Stimulated activated CD8-positive, alpha-beta memory T cell treated with anti-CD3 and anti-CD28 coated beads, Interleukin-4, amount 100 ng/mL, for 24 hours (primary cell): ENCODE measurements at regions not wholly inside any gene's neighbourhood (a gene's known extent, or its start where the extent isn't known, plus 50 kb on each side); places are given as distances from the start of the nearest gene placed in this dataset.

Experiments used
- DNase-seq: peaks from one replicate; pipeline ENCODE4 v3.0.0-alpha.2; 2020; ENCODE audit warnings: low read depth

DNA sequence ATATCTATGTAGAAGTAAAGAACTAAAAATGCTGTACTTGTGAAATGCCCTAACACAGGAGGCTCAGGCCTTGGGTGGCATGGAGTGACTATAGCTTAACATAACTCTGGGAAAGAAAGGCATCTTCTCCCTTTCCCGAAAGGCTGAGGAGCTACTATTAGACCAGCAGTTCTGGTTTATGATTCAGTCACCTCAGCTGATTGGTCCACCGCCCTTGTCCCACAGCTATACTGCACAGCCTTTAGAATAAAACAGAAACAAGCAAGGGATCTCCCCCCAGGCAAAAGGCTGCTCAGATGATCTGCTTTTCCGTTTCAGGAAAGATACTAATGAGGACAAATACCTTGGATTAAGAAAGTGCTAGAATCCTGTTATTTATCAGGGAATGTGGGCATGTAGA is 171.3 kb downstream of the SNCA start:
- DNase-seq: no peak

DNA sequence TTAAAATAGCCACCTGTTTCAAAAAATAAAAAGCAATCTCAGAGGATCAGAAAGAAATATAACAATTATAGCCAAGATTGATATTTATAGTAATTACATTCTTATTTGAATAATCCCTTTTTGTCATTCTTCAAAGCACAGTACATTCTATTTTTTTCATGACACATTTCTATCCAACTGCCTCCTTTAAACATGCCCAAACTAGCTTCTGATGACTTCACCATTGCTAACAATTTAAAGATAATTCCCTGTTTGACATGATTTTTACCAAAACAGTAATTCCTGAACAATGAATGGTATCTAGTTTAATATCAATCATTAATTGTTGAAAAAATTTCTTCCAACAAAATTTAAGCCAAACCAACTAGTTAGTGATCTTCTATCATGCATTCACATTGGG is 172.4 kb downstream of the SNCA start:
- no peak for DNase-seq

DNA sequence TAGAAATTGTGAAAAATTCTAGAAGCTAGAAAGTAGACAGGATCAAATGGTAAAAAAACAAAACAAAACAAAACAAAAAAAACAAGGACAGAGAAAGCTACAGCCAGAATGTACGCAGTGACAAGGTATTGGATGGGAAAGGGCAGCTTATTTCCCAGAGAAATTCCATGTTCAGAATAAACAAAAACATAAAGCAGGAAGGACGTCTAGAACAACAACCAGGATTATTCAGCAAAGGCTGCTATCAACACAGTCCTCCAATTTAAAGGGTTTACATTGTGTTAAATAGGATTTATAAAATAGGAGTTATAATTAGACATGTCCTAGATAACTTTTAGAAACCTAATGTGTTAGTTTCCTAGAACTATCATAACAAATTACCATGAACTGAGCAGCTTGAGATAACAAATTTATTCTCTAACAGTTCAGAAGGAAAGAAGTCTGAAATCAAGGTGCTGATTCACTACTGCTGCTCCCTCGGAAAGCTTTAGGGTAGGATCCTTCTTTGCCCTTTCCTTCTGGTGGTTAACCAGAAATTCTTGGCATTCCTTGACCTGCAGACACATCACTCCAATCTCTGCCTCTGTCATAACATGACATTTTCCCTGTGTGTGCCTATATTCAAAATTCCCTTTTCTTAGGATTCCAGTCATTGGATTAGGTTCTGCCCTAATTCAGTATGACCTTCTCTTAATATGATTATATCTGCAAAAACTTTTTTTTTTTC is 175.6 kb downstream of the SNCA start:
- DNase-seq: no peak

DNA sequence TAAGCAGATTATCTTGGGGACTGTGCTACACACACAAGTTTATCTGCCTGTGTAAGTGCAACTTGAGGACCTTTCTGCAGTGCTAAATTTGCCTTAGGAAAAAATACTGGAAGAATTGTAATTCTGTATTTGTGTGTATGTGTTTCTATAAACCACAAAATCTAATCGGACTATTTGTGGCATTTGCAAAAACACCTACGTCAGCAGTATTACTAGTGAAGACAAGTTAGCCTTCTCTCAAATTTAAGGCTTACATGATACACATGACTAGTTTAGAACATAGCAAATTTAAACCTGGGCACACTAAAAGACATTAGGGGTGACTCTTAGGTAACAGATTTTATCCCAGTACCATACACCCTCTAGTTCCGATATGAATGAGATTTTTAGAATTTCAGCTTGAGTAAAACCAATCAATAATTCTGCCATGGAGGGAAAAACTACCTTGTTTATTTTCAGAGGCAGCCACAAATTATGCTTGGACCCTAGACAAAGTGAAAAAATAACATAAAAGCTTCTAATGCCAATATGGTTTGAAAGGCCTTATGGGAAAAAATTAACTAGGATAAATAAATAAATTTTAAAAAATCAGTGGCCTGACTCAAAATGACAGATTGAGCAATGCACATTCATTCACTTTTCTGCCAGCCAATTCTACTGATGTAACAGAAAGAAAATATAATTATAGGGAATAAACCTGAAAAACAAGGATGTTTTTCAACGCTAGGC is 176.4 kb downstream of the SNCA start:
- DNase-seq: no peak

DNA sequence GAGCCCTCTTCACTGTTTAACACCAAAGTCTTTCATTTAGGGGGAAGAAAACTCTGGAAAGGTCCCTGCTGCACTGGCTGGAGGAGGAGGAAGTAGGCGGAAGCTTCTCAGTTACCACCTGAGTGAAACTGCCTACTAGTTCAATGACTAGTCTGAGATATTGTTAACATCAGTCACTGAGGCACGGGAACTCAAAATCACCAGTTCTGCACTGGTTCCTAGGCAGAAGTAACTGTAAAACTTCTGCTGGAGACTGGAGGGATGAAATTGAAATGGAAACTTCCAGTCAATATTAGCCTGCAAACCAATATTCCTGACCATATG is 178.3 kb downstream of the SNCA start:
- DNase-seq: no peak

DNA sequence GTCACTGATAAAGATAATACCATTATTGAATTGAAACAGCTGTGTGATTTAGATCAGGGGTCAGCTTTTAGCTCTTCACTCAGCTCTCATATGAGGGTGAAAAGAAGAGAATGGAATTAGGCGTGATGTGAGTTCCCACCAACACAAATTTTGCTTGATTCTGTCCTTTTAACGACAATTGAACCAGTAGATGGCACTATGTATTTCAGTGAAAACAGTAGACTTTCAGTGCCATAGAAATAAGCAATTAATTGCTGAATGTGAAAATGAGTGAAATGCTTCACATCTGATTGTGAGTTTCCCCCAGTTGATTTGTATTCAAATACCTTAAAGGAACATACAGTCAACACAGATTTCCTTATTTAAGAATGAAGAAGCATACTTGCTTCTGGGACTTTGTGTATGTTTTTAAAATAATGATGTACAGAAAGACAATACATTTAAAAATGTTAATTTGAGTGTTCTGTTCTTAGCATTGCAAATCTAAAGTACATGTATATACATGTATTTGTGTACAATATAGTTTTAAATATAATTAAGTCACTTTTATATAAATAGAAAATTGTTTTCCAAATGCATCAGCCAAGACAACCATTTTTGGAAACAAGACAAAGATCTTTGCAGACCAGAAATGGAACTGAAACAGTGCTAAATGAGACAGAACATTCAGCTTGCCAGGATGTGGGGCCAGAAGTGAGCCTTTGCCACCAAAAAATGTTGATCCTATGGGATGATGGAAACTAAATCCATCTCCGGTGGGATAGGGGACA is 178.8 kb downstream of the SNCA start:
- DNase-seq: no peak

DNA sequence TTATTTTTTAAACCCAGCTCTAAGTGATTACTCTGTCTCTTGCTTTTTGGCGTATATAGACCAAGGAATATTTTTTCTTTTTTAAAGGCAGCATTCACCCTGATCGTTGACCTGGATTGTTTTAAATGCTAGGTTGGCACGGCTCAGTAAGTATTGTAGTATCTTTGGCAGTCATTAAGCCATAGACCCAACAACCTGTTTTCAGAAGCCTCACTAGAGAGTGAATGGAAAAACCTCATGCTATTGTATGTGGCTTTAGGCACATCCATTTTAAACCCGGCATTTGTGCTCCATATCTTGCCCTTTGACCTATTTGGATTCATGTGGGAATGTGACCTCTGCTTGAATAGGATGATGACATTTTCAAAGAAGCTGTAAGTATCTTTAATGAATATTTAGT is 183.9 kb downstream of the SNCA start:
- DNase-seq: no peak

DNA sequence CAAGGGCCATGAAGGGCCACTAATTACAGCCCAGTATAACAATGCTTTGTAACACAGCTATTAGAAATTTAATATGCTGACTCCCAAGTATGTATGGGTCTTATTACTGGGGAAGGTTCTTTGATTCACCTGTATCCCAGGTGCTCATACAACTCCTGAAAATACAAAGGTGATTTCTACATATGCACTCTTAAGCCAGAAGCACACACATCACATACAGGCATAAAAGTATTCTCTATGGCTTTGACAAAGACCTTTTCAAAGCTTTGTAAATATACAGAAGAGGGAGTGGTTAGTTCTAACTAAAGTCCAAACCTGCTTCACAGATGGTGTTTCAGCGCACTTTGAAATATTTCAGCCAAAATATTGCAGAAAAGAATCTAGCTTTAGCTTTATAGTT is 191.5 kb downstream of the SNCA start:
- no peak for DNase-seq

DNA sequence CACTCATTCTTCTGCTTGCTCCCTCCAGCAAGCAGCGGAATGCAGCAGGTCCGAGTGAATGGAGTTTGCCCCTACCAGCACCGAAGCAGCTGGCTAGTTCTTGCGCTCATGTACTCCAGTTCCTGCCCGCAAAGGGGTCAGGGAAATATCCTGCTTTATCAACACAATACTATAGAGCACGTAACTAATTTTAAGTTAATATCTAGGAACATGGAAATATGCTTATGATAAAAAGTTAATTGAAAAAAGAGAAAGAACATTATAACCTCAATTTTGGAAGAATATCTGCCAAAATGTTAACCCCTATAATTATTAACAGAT is 195.6 kb downstream of the SNCA start:
- no peak for DNase-seq

DNA sequence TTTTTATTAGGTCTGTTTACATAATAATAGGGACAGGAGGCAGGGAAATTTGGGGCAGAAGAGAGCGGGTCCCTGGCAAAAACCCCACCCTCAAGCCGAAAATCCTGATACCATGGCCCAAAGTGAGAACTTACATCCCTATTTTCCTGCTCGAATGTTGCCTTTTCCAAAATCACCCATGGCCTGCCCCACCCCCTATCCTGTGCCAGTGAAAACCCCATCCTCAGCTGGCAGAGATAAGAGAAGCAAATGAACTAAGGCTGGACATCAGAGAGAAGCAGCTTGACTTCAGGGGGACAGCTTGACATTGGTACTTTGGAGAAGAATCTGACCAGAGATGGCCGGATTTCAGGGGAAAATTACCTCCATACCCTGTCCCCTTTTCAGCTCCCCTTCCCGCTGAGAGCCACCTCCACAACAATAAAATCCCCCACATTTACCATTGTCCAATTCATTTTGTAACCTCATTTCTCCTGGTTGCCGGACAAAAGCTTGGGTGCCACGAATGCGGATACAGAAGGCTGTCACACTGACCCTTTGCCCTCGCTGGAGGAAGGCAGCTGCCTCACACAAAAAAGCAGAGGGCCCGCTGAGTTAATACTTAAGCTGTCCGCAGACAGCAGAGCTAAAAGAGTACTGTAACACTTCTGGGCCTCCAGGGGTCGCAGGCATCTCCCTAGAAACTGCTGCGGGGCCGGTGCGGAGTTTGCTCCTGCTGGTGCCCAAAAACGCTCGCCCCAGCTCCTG is 196.2 kb downstream of the SNCA start:
- no peak for DNase-seq

DNA sequence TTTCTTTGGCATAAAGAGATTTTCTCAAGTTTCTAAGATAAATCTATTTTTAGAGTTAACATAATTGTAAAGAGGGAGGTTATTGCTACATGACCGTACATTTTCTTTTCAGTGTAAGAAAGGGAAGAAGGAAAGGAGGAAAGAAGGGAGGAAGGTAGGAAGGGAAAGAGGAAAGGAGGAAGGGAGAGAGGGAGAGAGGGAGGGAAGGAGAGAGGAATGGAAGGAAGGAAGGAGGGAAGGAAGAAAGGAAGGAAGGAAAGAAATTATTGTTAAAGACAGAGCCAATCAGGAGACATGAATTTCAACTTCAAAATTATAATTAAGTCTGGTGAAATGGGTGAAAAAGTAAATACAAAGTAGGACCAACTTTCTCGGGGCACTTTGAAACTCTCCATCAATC is 197.6 kb downstream of the SNCA start:
- DNase-seq: no peak

DNA sequence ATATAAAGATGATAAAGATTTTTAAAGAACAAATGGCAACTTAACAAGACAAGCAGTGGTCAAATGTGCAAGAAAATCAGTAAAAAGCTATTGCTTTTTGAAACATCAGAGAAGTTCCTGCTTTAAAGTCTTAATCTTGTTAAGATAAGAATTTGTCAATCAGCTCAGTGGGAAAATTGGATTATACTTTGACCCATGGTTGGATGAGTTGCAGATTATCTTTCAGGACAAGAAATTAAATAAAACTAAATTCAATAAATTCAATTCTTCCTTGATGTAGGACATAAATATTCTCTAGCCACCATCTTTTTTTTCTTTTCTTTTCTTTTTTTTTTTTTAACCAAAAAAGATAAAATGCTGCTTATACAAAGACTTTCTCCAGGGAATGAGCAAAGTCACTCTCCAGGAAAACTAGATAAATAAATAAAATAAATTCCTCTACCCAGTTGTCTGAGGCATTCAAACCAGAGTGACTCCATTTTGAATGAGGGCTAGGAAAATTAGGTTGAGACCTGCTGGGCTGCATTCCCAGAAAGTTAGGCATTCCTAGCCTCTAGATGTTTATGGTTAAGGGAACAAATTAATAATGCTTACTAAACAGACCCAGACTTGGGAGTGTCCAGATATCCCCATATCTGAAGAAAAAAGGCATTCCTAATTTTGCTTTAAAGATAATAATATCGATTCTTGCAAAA is 211.2 kb downstream of the SNCA start:
- no peak for DNase-seq

DNA sequence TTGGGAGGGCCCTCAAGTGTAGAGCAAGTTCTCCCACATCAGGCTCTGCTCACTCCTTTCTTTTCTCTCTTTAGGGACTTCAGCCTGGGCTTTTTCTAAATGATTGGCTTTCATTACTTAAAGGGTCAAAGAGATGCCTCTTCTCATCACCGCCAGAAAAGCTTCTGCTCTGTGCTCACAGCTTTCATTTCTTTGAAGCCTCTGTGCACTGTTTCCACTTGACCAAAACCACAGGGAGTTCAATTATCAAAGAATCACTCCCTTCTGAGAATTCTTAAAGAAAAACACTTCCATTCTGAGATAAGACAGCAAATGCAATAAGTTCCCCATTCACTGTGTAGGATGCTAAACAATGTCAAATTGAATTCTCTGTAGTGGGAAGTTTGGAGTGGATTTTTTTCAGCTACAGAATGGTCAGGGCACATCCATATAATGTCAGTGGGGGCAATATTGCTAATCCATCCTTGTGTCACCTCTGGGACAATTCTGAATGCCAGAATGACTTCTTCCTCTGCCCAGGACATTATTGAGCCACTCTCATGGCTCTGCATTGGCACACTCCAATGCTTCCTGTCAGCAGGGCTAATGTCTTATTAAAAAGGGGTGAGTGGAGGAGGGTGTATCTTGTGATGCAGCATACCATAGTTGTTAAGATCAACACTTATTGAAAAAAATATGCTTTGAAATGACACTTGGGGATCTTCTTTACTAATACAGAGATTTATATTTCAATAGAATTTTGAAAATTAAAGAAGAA is 217.6 kb downstream of the SNCA start:
- no peak for DNase-seq

DNA sequence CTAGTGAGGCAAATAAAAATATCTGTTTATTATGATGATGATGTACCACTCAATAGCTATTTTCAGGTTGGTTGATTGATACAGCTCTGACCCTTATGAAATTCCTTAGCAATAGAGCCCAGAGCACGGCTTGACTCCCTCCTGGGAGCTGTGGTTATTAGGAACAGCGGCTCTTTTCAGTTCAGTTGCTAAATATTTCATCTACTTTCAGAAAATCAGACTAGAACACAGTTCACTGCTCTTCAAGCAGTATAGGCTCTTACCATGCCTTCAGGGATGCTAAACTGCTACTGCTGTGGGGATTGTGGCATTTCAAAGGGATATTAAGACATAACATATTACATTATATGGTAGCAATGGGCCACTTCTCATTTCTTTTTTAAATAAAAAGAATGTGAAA is 218.8 kb downstream of the SNCA start:
- no peak for DNase-seq

DNA sequence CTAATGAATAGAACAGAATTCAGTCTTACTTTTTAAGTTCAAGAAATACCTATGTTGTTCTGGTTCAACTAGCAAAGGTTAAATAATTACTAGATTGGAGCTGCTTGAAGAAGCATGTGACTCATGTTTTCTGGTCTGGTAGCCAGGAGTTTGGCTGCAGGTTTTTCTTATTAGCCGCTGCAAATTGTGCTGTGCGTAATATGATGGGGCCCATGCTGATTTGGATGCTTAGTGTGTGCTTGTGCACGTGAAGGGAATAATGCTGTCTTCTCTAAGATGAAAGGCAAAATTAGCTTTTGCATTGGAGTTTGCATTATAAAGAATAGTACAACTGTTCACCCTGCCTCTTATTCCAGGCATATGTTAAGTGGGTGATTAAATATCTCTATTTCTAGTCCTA is 219.6 kb downstream of the SNCA start:
- DNase-seq: no peak

DNA sequence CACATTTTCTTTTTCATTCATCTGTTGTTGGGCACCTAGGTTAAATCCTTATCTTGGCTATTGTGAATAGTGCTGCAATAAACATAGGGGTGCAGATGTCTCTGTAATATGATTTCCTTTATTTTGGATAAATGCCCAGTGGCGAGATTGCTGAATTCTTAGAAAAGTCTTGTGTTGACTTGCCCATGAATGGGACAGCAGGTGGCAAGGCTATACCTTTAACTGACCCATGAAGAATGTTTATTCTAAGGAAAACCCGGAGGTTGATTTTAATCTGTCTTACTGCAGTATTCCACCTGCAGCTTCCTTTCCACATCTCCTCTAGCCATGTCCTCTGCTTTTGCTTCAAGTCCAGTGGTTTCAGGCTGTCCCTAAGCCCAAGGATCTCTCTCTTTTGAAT is 220.6 kb downstream of the SNCA start:
- DNase-seq: no peak

DNA sequence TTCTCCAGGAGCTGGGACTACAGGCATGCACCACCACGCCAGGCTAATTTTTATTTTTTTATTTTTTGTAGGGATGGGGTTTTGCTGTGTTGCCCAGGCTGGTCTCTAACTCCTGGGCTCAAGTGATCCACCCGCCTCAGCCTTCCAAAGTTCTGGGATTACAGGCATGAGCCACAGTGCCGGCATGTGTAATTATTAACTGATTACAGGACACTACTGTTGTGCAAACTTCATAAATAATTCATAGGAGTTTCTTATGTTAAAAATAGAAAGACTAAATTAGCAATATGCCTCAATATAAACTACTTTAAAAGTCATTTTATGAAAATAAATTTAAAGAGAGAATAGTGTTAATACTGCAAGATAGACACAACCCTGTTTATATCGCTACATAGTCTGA is 221.9 kb downstream of the SNCA start:
- DNase-seq: no peak

DNA sequence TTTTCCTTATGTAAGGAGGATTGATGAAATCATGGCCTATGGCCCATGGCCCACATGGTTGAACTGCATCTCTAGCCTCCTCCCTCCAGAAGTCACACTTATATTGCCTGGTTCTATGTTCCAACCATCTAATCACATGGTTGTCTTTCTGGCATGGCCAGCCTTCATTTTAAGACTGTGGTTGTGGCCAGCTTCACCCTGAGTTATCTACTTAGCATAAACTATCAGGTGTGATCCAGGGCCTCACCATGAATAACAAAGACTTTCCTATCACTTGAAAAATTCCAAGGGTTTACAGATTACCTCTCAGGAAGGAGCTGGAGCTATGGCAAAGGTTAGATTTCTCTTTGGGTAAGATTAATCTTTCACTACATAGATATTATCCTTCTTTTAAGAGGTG is 222.8 kb downstream of the SNCA start:
- DNase-seq: no peak

DNA sequence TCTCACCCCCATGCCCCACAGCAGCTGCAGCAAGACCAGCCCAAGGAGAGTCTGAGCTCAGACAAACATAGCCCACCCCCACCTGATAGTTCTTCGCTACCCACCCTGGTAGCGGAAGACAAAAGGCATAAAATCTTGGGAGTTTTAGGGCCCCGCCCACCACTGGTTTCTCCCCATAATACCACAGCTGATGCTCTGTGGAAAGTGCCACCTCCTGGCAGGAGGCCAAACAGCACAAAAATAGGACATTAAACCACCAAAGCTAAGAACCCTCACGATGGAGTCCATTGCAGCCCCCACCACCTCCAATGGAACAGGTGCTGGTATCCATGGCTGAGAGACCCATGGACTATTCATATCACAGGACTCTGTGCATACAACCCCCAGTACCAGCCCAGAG is 226.7 kb downstream of the SNCA start:
- DNase-seq: no peak

DNA sequence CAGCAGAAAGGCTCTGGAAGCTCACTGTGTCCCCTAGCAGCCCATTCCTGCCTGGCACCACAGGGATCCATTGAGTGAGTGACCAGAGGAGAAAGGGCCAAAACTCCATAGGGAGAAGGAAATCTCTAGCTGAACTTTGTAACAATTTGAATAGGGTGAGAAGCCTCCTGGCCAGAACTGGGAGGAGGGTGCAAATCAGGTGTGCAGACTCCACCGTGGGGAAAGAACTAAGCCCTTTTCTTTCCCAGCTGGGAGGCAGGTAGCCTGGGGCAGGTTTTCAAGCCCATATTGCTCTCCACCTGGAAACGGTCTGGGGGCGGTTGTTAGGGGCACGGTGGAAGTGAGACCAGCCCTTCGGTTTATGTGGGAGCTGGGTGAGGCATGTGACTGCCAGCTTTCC is 227.2 kb downstream of the SNCA start:
- DNase-seq: no peak

DNA sequence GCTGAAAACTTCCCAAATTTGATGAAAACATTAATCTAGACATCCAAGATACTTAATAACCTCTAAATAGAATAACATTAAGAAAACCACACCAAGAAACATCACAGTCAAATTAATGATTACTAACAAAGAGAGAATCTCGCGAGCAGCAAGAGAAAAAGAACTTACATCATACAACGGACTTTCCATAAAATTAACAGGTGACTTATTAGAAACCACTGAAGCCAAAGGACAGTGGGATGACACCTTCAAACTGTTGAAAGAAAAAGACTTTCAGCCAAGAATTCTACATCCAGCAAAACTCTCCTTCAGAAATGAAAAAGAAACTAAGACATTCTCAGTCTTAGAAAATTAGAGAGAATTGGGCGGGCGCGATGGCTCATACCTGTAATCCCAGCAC is 232.0 kb downstream of the SNCA start:
- no peak for DNase-seq

DNA sequence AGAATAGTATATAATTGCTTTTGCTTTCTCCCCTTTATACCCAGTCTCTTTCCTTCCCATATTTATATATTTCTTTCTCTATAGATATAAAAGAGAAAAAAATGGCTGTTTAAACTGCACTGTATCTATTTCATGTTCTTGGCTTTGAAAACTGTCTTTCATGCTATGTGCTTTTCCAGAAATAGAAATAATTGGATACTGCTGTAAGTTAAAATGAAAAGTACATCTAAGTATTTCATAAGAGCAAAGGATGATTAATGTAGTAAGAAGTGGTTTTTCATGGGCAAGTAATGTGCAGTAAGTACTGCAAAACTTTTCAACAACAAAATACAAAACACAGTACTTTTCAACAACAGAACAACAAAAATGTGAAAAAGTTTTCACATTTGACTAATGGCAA is 237.9 kb downstream of the SNCA start:
- no peak for DNase-seq
